ENCODE measurements at regions not wholly inside any gene's neighbourhood (a gene's known extent, or its start where the extent isn't known, plus 50 kb on each side); places are given as distances from the start of the nearest gene placed in this dataset.

DNA sequence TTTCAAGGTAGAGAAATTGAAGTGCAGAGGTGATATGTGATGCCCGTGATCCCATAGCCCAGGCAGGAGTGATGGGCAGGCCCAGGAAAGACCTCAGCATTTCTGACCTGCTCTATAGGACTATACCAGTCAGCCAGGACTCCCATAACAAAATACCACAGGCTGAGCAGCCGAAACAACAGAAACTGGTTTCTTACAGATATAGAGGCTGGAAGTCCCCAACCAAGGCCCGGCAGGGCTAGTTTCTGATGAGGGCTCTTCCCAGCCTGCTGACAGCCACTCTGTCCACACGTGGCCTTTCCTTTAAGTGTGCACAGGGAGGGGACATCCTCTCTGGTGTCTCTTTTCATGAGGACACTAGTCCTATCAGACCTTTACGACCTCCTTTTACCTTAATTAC lies 104.2 kb upstream of the AGAP1 start:
- no peak for DNase-seq (ENCODE audit: low read depth)
- H3K4me3 ChIP-seq (ENCODE audit: low read depth, low read length): no peak overlapping the region
- TF ChIP-seq CTCF (IDR thresholded peaks at IDR 0.05; ENCODE audit: control insufficient read depth, extremely low read depth, insufficient read depth): no peak

DNA sequence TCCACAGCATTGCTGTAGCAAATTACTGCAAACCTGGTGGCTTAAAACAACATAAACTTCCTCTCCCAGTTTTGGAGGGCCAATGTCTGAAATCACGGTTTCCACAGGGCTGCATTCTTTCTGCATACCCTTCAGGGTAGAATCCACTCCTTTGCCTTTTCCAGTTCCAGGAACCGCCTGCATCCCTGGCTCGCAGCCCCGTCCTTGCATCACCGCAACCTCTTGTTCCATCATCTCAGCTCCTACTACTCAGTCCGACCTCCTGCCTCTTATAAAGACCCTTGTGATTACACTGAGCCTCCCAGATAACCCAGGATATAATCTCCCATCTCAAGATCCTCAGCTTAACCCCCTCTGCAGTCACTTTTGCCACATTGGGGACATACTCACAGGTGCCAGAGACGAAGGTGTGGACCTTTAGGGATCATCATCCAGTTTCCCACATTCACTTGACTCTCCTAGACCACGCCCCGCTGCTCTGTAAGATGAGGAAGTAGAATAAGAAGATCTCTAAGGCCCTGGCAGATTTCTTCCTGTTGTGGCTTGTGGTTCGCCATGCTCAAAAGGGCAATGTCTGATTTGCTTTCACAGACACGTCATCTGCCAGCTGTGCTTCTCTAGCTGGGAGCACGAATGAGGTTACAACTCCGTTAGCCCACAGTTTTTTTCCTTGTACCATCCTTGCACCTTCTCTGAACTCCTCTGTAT lies 103.6 kb upstream of the AGAP1 start:
- TF ChIP-seq CTCF (IDR thresholded peaks at IDR 0.05; ENCODE audit: control insufficient read depth, extremely low read depth, insufficient read depth): no peak
- no peak overlapping the region for H3K4me3 ChIP-seq (ENCODE audit: low read depth, low read length)
- DNase-seq (ENCODE audit: low read depth): no peak

DNA sequence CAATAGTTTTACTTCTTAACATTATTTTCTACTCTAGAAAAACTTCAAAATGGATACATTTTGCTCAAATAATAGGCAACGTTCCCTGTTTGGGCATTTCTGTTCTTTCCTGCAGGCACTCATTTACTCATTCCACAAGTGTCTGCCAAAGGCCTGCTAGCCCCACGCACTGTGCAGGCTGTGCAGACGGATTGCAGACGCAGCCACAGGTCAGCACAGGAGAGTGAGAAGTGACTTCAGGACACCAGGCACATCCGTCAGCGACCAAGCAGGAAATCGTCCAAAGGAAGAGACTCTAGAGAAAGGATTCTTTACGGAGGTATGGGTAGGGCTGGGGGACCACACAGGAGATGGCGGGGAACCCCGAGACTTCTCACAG lies 103.0 kb upstream of the AGAP1 start:
- TF ChIP-seq CTCF (IDR thresholded peaks at IDR 0.05; ENCODE audit: control insufficient read depth, extremely low read depth, insufficient read depth): no peak
- H3K4me3 ChIP-seq (ENCODE audit: low read depth, low read length): no peak overlapping the region
- no peak for DNase-seq (ENCODE audit: low read depth)

DNA sequence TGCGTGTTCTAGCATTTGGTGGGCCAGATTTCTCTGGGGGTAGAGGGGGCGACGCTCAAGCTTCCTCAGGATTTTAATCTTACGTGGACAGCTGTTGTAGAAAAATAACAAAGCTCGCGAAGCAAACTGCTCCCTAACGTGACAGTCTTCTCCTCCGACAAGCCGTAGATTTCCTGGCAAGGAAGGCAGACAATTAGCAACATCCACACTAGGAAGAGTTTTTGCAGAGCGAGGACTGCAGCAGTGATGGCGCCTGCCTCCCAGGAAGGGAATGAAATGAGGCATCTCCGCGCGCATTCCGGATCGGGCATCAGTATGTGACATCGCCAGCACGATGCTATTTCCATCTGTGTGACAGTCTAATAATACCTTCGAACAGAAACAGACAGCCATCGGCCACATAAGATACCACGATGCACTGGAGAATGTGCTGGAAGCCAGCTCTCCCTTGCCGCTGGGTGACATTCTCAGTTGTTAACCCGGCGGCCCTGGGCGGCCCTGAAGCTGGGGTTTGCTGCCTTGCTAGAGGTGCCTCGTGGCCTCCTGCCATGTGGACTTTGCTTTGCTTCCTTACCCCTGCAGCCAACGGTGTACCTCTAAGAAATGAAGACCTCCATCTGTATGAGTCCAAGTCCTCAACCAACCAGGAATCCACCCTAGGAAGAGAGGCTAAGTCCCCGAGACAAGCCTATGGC lies 101.8 kb upstream of the AGAP1 start:
- no peak for TF ChIP-seq CTCF (IDR thresholded peaks at IDR 0.05; ENCODE audit: control insufficient read depth, extremely low read depth, insufficient read depth)
- no peak overlapping the region for H3K4me3 ChIP-seq (ENCODE audit: low read depth, low read length)
- no peak for DNase-seq (ENCODE audit: low read depth)

- TF ChIP-seq CTCF (IDR thresholded peaks at IDR 0.05; ENCODE audit: control insufficient read depth, extremely low read depth, insufficient read depth): no peak
- H3K4me3 ChIP-seq (ENCODE audit: low read depth, low read length): no peak overlapping the region
- DNase-seq (ENCODE audit: low read depth): no peak
Observed at GRCh38 chr2:235394278-235394828, 99.5 kb upstream of the AGAP1 start.

GRCh38 chr2:235396071-235396846 lies 97.6 kb upstream of the AGAP1 start:
- no peak overlapping the region for H3K4me3 ChIP-seq (ENCODE audit: low read depth, low read length)
- DNase-seq (ENCODE audit: low read depth): no peak
- TF ChIP-seq CTCF (IDR thresholded peaks at IDR 0.05; ENCODE audit: control insufficient read depth, extremely low read depth, insufficient read depth): no peak

Data from LNCaP clone FGC (cell line).